ENCODE measurements at regions not wholly inside any gene's neighbourhood (a gene's known extent, or its start where the extent isn't known, plus 50 kb on each side); places are given as distances from the start of the nearest gene placed in this dataset.

- POLR2A ChIA-PET = no interaction called here
- DNase-seq (ENCODE audit: extremely low spot score) = no peak
- TF ChIP-seq FOXK2 (IDR thresholded peaks at IDR 0.05) (no peak), SP1 (IDR thresholded peaks at IDR 0.05) (no peak), HDGF (IDR thresholded peaks at IDR 0.05; ENCODE audit: borderline replicate concordance) (no peak), CTBP1 (IDR thresholded peaks at IDR 0.05; ENCODE audit: borderline replicate concordance) (no peak), NFRKB (IDR thresholded peaks at IDR 0.05) (no peak), ARNT (IDR thresholded peaks at IDR 0.05) (no peak), SUZ12 (IDR thresholded peaks at IDR 0.05) (no peak), LEF1 (IDR thresholded peaks at IDR 0.05; ENCODE audit: borderline replicate concordance) (no peak)
- CTCF ChIA-PET = no interaction called here
These were observed 330.4 kb upstream of the DEPDC1 start for GRCh38 chr1:68827261-68827660.

- TF ChIP-seq FOXA1 (IDR thresholded peaks at IDR 0.05) (no peak), ELF4 (IDR thresholded peaks at IDR 0.05) (no peak), BHLHE40 (IDR thresholded peaks at IDR 0.05; ENCODE audit: borderline replicate concordance) (no peak), CTBP1 (IDR thresholded peaks at IDR 0.05; ENCODE audit: borderline replicate concordance) (no peak), FOXK2 (IDR thresholded peaks at IDR 0.05) (no peak), SUZ12 (IDR thresholded peaks at IDR 0.05) (no peak), LEF1 (IDR thresholded peaks at IDR 0.05; ENCODE audit: borderline replicate concordance) (no peak), ARNT (IDR thresholded peaks at IDR 0.05) (no peak), SP1 (IDR thresholded peaks at IDR 0.05) (no peak), L3MBTL2 (conservative IDR thresholded peaks at IDR 0.05) (no peak), PKNOX1 (IDR thresholded peaks at IDR 0.05) (no peak), NFRKB (IDR thresholded peaks at IDR 0.05) (no peak), TARDBP (IDR thresholded peaks at IDR 0.05) (no peak), FOXM1 (IDR thresholded peaks at IDR 0.05; ENCODE audit: borderline replicate concordance) (no peak), HDGF (IDR thresholded peaks at IDR 0.05; ENCODE audit: borderline replicate concordance) (no peak), ZNF384 (IDR thresholded peaks at IDR 0.05) (no peak)
- no peak for DNase-seq (ENCODE audit: extremely low spot score)
- ChIA-PET CTCF (no interaction called here), POLR2A (no interaction called here)
These were observed 331.1 kb upstream of the DEPDC1 start for GRCh38 chr1:68828013-68828412.

GRCh38 chr1:68831281-68831680 lies 334.4 kb upstream of the DEPDC1 start:
- no peak for DNase-seq (ENCODE audit: extremely low spot score)
- TF ChIP-seq HDGF (IDR thresholded peaks at IDR 0.05; ENCODE audit: borderline replicate concordance) (no peak), TARDBP (IDR thresholded peaks at IDR 0.05) (no peak), ZNF384 (IDR thresholded peaks at IDR 0.05) (no peak), BHLHE40 (IDR thresholded peaks at IDR 0.05; ENCODE audit: borderline replicate concordance) (no peak)
- POLR2A ChIA-PET = no interaction called here
- CTCF ChIA-PET = no interaction called here

GRCh38 chr1:68848017-68848416 lies 351.1 kb upstream of the DEPDC1 start:
- TF ChIP-seq HDGF (IDR thresholded peaks at IDR 0.05; ENCODE audit: borderline replicate concordance) (no peak), ELF4 (IDR thresholded peaks at IDR 0.05) (no peak), L3MBTL2 (conservative IDR thresholded peaks at IDR 0.05) (no peak), BHLHE40 (IDR thresholded peaks at IDR 0.05; ENCODE audit: borderline replicate concordance) (no peak), NFRKB (IDR thresholded peaks at IDR 0.05) (no peak), SP1 (IDR thresholded peaks at IDR 0.05) (no peak), SUZ12 (IDR thresholded peaks at IDR 0.05) (no peak), FOXM1 (IDR thresholded peaks at IDR 0.05; ENCODE audit: borderline replicate concordance) (no peak), ARNT (IDR thresholded peaks at IDR 0.05) (no peak), FOXK2 (IDR thresholded peaks at IDR 0.05) (no peak), TARDBP (IDR thresholded peaks at IDR 0.05) (no peak), PKNOX1 (IDR thresholded peaks at IDR 0.05) (no peak), CTBP1 (IDR thresholded peaks at IDR 0.05; ENCODE audit: borderline replicate concordance) (no peak), ZNF384 (IDR thresholded peaks at IDR 0.05) (no peak), FOXA1 (IDR thresholded peaks at IDR 0.05) (no peak), LEF1 (IDR thresholded peaks at IDR 0.05; ENCODE audit: borderline replicate concordance) (no peak)
- no peak for DNase-seq (ENCODE audit: extremely low spot score)
- ChIA-PET CTCF (no interaction called here), POLR2A (no interaction called here)

- POLR2A ChIA-PET = no interaction called here
- CTCF ChIA-PET = no interaction called here
- TF ChIP-seq BHLHE40 (IDR thresholded peaks at IDR 0.05; ENCODE audit: borderline replicate concordance) = no peak
- TF ChIP-seq ARNT (IDR thresholded peaks at IDR 0.05) = no peak
- TF ChIP-seq PKNOX1 (IDR thresholded peaks at IDR 0.05) = no peak
- no peak for TF ChIP-seq NFRKB (IDR thresholded peaks at IDR 0.05)
- TF ChIP-seq FOXK2 (IDR thresholded peaks at IDR 0.05) = no peak
- no peak for TF ChIP-seq FOXM1 (IDR thresholded peaks at IDR 0.05; ENCODE audit: borderline replicate concordance)
- TF ChIP-seq SP1 (IDR thresholded peaks at IDR 0.05) = no peak
- no peak for TF ChIP-seq HDGF (IDR thresholded peaks at IDR 0.05; ENCODE audit: borderline replicate concordance)
- no peak for TF ChIP-seq CTBP1 (IDR thresholded peaks at IDR 0.05; ENCODE audit: borderline replicate concordance)
- no peak for DNase-seq (ENCODE audit: extremely low spot score)
These were observed 371.7 kb upstream of the DEPDC1 start for GRCh38 chr1:68868606-68869005.

- no peak for DNase-seq (ENCODE audit: extremely low spot score)
- ChIA-PET POLR2A (no interaction called here), CTCF (no interaction called here)
- TF ChIP-seq BHLHE40 (IDR thresholded peaks at IDR 0.05; ENCODE audit: borderline replicate concordance) = no peak
- TF ChIP-seq ARNT (IDR thresholded peaks at IDR 0.05) = no peak
- no peak for TF ChIP-seq L3MBTL2 (conservative IDR thresholded peaks at IDR 0.05)
- TF ChIP-seq ELF4 (IDR thresholded peaks at IDR 0.05) = no peak
- no peak for TF ChIP-seq LEF1 (IDR thresholded peaks at IDR 0.05; ENCODE audit: borderline replicate concordance)
- TF ChIP-seq TARDBP (IDR thresholded peaks at IDR 0.05) = no peak
- no peak for TF ChIP-seq SP1 (IDR thresholded peaks at IDR 0.05)
- no peak for TF ChIP-seq FOXM1 (IDR thresholded peaks at IDR 0.05; ENCODE audit: borderline replicate concordance)
- no peak for TF ChIP-seq ZNF384 (IDR thresholded peaks at IDR 0.05)
- TF ChIP-seq CTBP1 (IDR thresholded peaks at IDR 0.05; ENCODE audit: borderline replicate concordance) = no peak
- no peak for TF ChIP-seq FOXA1 (IDR thresholded peaks at IDR 0.05)
- TF ChIP-seq HDGF (IDR thresholded peaks at IDR 0.05; ENCODE audit: borderline replicate concordance) = no peak
- no peak for TF ChIP-seq NFRKB (IDR thresholded peaks at IDR 0.05)
- TF ChIP-seq PKNOX1 (IDR thresholded peaks at IDR 0.05) = no peak
- no peak for TF ChIP-seq SUZ12 (IDR thresholded peaks at IDR 0.05)
- no peak for TF ChIP-seq FOXK2 (IDR thresholded peaks at IDR 0.05)
These were observed 376.3 kb upstream of the DEPDC1 start for GRCh38 chr1:68873144-68873543.

All from HEK293T (cell line).